ENCODE measurements at regions not wholly inside any gene's neighbourhood (a gene's known extent, or its start where the extent isn't known, plus 50 kb on each side); places are given as distances from the start of the nearest gene placed in this dataset.

GRCh38 chr5:2289380-2289779 lies 406.7 kb upstream of the IRX4 start:
- H2AFZ ChIP-seq (ENCODE audit: low read depth, low read length), result no peak overlapping the region
- no peaks in the 10 kb centered on the region for H3K27me3 ChIP-seq (ENCODE audit: insufficient read depth, low read length)
- H3K4me2 ChIP-seq (ENCODE audit: low read length), result no peak overlapping the region
- Mint-ChIP-seq H3K36me3 (ENCODE audit: low read depth, unreplicated experiment) (no peaks in the 10 kb centered on the region), H3K9me3 (ENCODE audit: unreplicated experiment) (peaks cover 4% of the 10 kb centered on the region), H3K4me1 (ENCODE audit: low read depth, unreplicated experiment) (peaks cover 7% of the 10 kb centered on the region), H3K4me3 (ENCODE audit: unreplicated experiment) (no peak overlapping the region), H3K27ac (ENCODE audit: unreplicated experiment) (no peak overlapping the region), H3K27me3 (ENCODE audit: low read depth, unreplicated experiment) (peaks cover 10% of the 10 kb centered on the region)
- H3K9ac ChIP-seq (ENCODE audit: low read length), result no peak overlapping the region
- H3K4me3 ChIP-seq (ENCODE audit: insufficient read depth, low read depth, low read length), result no peak overlapping the region
- no peaks in the 10 kb centered on the region for H4K20me1 ChIP-seq (ENCODE audit: insufficient read depth, low read length)
- DNase-seq (ENCODE audit: low read depth) (no peak), FAIRE-seq (no peak)
- H3K4me1 ChIP-seq (ENCODE audit: insufficient read depth, low read length), result no peaks in the 10 kb centered on the region
- H3K27ac ChIP-seq (ENCODE audit: low read depth, low read length), result no peak overlapping the region
- no peaks in the 10 kb centered on the region for H3K36me3 ChIP-seq (ENCODE audit: insufficient read depth, low read length)
- peaks cover 14% of the 10 kb centered on the region for H3K9me3 ChIP-seq (ENCODE audit: insufficient read depth, low read depth, low read length)
- H3K79me2 ChIP-seq (ENCODE audit: insufficient read depth, low read length), result no peaks in the 10 kb centered on the region
- no peak for TF ChIP-seq EZH2 (IDR thresholded peaks at IDR 0.05; ENCODE audit: insufficient read depth, low read length)
- no peak for TF ChIP-seq CTCF (IDR thresholded peaks at IDR 0.05; ENCODE audit: insufficient read depth, low read depth, low read length)

- H3K27ac ChIP-seq (ENCODE audit: low read depth, low read length), result no peak overlapping the region
- Mint-ChIP-seq H3K27me3 (ENCODE audit: low read depth, unreplicated experiment) (peaks cover 15% of the 10 kb centered on the region), H3K27ac (ENCODE audit: unreplicated experiment) (no peak overlapping the region), H3K4me1 (ENCODE audit: low read depth, unreplicated experiment) (peaks cover 4% of the 10 kb centered on the region), H3K4me3 (ENCODE audit: unreplicated experiment) (no peak overlapping the region), H3K36me3 (ENCODE audit: low read depth, unreplicated experiment) (no peaks in the 10 kb centered on the region), H3K9me3 (ENCODE audit: unreplicated experiment) (peaks cover 4% of the 10 kb centered on the region)
- H3K4me2 ChIP-seq (ENCODE audit: low read length), result no peak overlapping the region
- H3K9me3 ChIP-seq (ENCODE audit: insufficient read depth, low read depth, low read length), result peaks cover 14% of the 10 kb centered on the region
- H3K27me3 ChIP-seq (ENCODE audit: insufficient read depth, low read length), result no peaks in the 10 kb centered on the region
- no peaks in the 10 kb centered on the region for H3K36me3 ChIP-seq (ENCODE audit: insufficient read depth, low read length)
- DNase-seq (ENCODE audit: low read depth), result no peak
- no peaks in the 10 kb centered on the region for H3K4me1 ChIP-seq (ENCODE audit: insufficient read depth, low read length)
- H4K20me1 ChIP-seq (ENCODE audit: insufficient read depth, low read length), result no peaks in the 10 kb centered on the region
- H2AFZ ChIP-seq (ENCODE audit: low read depth, low read length), result no peak overlapping the region
- FAIRE-seq, result no peak
- H3K4me3 ChIP-seq (ENCODE audit: insufficient read depth, low read depth, low read length), result no peak overlapping the region
- no peak overlapping the region for H3K9ac ChIP-seq (ENCODE audit: low read length)
- no peaks in the 10 kb centered on the region for H3K79me2 ChIP-seq (ENCODE audit: insufficient read depth, low read length)
- TF ChIP-seq CTCF (IDR thresholded peaks at IDR 0.05; ENCODE audit: insufficient read depth, low read depth, low read length), result no peak
- no peak for TF ChIP-seq EZH2 (IDR thresholded peaks at IDR 0.05; ENCODE audit: insufficient read depth, low read length)
These were observed 406.2 kb upstream of the IRX4 start for GRCh38 chr5:2288968-2289367.

GRCh38 chr5:2288466-2288865 lies 405.7 kb upstream of the IRX4 start:
- TF ChIP-seq CTCF (IDR thresholded peaks at IDR 0.05; ENCODE audit: insufficient read depth, low read depth, low read length) (no peak), EZH2 (IDR thresholded peaks at IDR 0.05; ENCODE audit: insufficient read depth, low read length) (no peak)

More at GRCh38 chr5:2288466-2288865, 405.7 kb upstream of the IRX4 start:
- DNase-seq (ENCODE audit: low read depth), result no peak
- no peak overlapping the region for H3K9ac ChIP-seq (ENCODE audit: low read length)
- no peaks in the 10 kb centered on the region for H4K20me1 ChIP-seq (ENCODE audit: insufficient read depth, low read length)
- no peak for FAIRE-seq
- H3K27ac ChIP-seq (ENCODE audit: low read depth, low read length), result no peak overlapping the region
- peaks cover 18% of the 10 kb centered on the region for H3K27me3 Mint-ChIP-seq (ENCODE audit: low read depth, unreplicated experiment)
- no peaks in the 10 kb centered on the region for H3K4me1 Mint-ChIP-seq (ENCODE audit: low read depth, unreplicated experiment)
- no peak overlapping the region for H3K4me3 Mint-ChIP-seq (ENCODE audit: unreplicated experiment)
- H3K27me3 ChIP-seq (ENCODE audit: insufficient read depth, low read length), result no peaks in the 10 kb centered on the region
- H3K9me3 Mint-ChIP-seq (ENCODE audit: unreplicated experiment), result peaks cover 4% of the 10 kb centered on the region
- no peaks in the 10 kb centered on the region for H3K36me3 ChIP-seq (ENCODE audit: insufficient read depth, low read length)
- H3K27ac Mint-ChIP-seq (ENCODE audit: unreplicated experiment), result no peak overlapping the region
- no peaks in the 10 kb centered on the region for H3K4me1 ChIP-seq (ENCODE audit: insufficient read depth, low read length)
- peaks cover 14% of the 10 kb centered on the region for H3K9me3 ChIP-seq (ENCODE audit: insufficient read depth, low read depth, low read length)
- H2AFZ ChIP-seq (ENCODE audit: low read depth, low read length), result no peak overlapping the region
- H3K4me2 ChIP-seq (ENCODE audit: low read length), result no peak overlapping the region
- no peak overlapping the region for H3K4me3 ChIP-seq (ENCODE audit: insufficient read depth, low read depth, low read length)
- no peaks in the 10 kb centered on the region for H3K36me3 Mint-ChIP-seq (ENCODE audit: low read depth, unreplicated experiment)
- no peaks in the 10 kb centered on the region for H3K79me2 ChIP-seq (ENCODE audit: insufficient read depth, low read length)

All from astrocyte (in vitro differentiated cells and primary cell).